ENCODE measurements at regions not wholly inside any gene's neighbourhood (a gene's known extent, or its start where the extent isn't known, plus 50 kb on each side); places are given as distances from the start of the nearest gene placed in this dataset.
"Not testable (repeated sequence)": the region's sequence is repeated elsewhere in the genome, so short reads cannot be mapped to it uniquely, and the experiment has no call there.

DNA sequence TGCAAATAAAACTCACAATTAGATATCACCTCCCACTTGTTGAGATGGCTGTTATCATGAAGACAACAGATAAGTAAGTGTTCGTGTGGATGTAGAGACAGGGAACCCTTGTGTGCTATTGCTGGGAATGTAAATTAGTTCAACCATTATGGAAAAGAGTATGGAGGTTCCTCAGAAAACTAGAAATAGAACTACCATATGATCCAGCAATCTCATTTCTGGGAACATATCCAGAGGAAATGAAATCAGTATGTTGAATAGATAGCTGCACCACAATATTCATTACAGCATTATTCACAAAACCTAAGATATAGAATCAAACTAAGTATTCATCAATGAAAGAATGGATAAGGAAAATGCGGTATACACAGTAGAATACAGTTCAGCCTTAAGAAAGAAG is 418.7 kb upstream of the CNTN6 start:
- no peak for DNase-seq

DNA sequence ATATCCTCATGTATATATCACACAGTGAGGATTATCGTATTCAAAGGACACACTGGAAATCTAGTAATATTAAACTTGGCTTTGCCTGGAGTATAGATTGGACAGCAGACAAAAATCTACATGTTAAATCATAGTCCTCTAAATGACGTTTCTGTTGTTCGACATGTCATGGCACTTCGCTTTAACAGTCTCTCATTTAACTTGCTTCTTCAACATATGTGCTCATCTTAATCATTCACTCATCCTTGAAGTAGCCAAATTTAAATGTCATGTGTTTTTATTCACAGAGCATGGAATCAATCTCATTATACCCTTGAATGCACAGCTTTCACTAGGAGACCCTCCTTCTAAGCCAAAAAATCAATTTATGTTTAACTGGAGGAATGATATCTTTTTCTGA is 417.0 kb upstream of the CNTN6 start:
- no peak for DNase-seq

DNA sequence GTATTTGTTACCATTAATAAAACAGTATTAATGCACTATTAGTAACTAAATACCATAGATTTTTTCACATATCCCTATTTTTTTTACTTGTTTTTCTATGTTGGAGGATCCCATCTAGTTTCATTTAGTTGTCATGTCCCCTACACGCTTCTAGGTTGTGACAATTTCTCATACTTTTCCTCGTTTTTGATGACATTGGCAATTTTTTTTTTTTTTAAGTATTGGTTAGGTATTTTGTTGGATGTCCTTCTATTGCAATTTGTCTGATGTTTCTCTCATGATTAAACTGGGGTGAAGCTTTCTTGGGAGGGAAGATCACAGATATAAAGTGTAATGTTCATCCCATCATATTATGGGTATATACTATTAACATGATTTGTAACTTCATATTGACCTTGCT is 409.1 kb upstream of the CNTN6 start:
- DNase-seq = no peak

DNA sequence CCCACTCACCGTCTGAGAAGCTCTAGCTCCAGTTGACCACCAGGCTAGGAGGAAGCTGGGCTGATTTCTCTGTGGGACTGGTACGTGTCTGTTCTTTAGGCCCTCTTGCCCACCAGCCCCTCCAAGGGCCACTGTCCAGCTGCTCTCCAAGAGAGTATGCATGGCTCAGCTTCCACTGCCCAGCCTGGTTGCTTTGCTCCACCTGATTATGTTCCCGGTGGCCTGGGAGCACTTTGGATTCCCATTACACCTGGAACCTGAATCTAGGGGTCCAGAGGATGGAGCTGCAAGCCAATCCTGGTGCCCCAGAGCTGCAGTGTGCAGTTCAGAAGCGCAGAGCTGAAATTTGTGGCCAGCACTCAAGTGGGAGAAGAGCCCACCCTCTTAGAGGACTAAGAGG is 402.1 kb upstream of the CNTN6 start:
- DNase-seq = no peak

DNA sequence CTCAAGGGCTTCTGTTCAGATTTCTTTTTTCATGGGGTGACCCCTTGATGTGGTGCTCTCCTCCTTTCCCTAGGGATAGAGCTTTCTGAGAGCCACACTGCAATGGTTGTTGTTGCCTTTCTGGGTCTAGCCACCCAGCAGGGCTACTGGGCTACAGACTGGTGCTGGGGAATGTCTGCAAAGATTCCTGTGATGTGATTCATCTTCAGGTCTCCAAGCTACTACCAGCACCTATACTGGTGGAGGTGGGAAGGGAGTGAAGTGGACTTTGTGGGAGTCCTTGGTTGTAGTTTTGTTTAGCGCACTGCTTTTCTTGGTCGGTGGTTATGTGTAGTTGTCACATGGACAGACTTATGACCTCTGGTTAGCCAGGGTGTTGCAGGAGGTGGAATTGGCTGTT is 392.3 kb upstream of the CNTN6 start:
- no peak for DNase-seq

DNA sequence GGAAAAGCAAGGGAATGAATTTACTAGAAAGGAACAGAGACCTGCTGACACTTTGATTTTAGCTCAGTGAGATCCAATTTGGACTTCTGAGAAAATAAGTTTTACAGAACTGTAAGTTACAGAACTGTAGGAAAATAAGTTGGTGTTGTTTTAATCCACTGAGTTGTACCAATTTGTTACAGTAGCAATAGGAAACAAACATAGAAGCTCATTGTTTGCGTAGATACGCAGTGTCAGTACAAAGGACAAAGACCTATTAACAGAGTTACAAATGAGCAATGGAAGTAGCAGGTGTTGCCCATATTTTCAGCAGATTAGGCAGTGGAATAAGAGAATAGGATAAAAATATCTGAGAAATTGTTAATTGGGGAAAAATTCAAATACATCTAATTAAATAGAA is 385.8 kb upstream of the CNTN6 start:
- DNase-seq = no peak

DNA sequence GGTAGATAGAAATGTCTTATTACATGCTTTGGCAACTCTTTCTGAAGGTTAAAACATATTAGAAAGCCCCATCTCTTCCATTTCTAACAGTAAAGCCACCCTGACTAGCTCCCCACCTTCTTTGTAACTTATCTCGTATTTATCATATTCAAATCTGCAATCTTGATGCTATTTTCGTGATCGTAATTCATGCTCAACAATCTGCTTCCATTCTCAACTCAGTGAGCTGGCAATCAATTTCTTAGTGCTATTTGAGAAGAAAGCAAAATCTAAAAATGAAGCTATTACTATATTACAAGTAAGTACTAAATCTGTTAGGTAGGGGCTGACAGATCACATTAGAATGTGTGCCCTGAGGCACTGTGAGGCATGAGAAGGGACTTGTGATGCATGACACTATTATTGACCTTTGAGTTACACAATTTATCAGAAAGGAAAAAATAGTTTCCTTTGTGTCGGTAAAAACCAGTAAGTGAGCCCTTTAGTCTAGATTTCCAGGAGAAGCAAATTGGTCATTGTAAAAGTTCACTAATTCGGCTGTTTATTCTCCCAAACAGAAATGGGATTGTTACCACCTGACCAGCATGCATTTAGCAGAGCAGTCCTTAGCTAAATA is 379.7 kb upstream of the CNTN6 start:
- no peak for DNase-seq

DNA sequence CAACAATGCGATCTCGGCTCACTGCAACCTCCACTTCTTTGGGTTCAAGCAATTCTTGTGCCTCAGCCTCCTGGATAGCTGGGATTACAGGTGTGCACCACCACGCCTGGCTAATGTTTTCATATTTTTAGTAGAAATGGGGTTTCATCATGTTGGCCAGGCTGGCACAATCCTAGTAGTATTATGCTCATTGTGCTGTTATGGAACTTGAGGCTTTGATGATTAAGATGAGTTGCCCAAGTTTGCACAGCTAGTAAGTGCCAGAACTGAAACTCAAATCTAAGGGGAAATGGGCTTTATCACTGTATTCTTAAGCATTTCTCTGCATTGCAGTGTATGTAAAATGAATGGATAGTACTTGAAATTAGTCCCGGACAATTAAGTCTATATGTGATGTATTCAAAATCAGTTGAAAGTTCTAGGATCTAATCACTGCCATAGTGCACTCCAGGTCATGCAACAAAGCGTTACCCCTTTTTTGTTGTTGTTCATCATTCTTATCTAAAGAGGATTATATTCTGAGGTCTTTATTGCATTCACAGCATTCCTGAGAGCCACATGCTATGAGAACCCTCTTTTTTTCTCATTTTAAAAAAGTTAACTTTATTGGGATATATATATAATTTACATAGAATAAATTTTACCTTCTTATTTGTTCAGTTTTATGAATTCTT is 378.7 kb upstream of the CNTN6 start:
- DNase-seq = no peak

DNA sequence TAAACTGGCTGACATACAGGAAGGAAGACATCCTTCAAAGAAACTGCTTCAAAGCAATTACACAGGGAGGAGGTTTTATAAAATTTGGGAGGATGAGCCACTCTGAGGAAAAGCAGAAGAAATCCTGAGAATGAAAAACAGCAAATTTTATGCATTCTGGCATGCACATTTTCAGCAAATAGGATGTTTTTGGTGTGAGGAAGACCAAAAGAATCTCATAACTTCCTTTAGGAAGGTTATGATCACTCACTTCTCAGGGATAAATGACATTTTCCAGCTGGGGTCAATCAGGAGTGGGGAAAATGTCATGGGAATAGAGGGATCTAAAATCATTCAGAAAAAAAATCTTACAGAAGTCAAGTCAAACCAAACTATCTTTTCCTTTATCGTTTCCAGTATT is 371.7 kb upstream of the CNTN6 start:
- DNase-seq = no peak

DNA sequence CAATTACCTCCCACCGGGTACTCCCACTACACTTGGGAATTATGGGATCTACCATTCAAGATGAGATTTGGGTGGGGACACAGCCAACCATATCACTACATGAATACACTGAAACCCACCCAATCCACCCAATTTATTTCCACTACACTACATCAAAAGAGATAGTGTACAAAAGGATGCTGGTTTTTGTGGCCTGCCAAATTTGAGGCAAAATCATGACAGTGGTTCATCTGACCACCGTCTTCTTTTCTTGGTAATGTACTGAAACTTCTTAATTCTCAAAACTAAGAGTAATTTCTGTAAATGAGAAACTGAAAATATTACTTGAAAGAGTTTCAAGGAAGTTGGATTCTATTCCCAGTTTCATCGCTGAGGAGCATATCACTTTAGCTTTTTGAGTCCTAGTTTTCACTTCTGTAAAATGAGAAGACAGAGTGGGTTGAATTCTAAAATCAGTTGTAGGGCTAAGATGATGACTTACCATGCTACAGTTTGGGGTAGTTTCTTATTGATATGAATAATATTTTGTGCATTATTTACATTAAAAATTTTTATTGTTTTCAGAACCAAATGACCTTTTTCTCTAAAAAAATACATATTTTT is 360.4 kb upstream of the CNTN6 start:
- no peak for DNase-seq

DNA sequence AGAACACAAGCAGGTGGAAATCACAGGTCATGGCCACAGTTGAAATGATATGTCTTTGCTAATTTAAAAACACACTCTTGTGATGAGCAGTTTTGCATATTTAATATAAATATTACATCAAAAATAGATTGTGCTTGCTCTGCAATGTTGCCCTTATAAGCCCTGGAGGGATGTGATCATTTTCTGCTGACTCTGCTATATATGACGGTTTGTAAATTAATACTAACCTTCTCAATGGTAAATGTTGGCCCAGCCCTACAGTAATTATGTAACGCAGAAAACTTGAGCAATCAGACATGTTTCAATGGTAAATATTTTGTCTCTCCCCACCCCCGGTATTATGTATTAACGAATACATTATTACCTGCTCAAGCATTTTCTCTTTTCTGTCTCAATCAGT is 359.5 kb upstream of the CNTN6 start:
- no peak for DNase-seq

DNA sequence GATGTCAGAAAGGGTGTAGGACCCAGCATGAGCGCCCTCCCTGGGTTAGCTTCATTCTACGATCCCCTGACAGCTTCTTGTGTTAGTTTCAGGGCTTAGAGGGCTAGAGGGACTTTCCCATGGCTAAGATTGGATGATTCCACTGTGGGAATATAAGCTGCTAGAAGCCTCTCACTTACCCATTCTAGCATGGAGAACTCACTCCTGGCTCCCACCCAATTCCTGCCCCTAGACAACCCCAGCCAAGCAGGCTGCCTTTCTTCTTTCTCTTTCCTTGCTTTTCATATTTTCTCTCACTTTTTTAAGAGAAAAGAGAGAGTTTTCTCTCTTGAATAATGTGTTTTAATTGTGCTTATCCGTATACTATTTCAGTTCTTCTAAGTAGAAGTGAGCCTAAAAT is 335.1 kb upstream of the CNTN6 start:
- DNase-seq = no peak

DNA sequence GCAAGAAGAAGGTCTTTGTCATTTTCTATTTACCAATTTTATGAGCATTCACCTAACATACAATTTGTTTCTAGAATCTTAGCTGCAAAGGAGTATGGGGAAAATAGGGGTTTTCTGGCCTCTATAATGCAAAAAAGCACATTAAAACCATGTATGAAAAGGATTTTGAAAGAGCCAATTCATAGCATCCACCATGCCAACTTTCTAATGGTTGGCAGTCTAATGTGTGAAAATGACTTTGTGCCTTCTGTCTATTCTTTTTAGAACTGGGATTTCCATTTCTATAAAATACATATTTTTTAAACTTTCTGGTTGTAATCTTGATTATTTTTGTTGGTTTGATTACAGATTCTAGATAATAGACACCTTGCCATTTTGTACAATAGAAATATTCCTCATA is 333.7 kb upstream of the CNTN6 start:
- DNase-seq = no peak

DNA sequence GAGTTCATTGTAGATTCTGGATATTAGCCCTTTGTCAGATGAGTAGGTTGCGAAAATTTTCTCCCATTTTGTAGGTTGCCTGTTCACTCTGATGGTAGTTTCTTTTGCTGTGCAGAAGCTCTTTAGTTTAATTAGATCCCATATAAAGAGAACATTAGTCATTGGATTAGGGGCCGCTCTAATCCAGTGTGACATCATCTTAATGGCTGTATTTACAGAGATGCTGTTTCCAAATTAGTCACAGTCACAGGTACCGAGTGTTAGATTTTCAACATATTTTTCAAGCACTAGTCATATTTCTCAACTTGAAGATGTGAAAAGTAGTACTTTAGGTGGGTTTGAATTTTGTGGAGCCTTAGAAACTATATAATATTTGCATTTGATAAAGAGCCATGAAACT is 319.4 kb upstream of the CNTN6 start:
- DNase-seq = not testable (repeated sequence)

DNA sequence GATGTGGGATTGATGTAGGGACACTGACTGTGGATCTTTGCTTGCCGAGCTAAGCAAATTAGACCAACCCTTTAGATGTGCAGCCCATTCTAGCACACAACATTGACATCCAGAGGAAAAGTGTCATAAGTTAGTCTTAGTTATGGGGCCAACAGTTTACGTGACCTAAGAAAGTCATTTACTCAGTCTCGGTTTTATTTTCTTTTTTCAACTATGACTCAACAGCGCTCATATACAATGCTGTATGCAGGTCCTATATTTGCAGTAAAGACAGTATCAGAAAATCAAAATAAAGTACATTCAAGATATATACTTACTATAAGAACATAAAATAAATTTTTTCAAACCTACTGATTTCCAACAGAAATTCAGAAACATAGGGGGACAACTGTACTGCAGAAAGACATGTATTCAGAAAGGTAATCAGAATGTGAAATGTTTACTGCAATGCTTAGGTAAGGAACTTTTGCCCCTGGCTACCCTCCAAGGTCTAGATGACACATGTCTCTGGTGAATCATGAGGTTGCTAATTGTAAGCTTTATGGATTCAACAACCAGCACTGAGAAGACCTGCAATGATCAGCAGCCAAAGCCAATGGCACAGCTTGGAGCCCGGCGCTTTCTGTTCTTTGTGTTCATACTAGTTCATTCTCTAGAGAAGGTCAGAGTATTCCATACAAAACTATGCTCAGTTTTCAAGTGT is 317.5 kb upstream of the CNTN6 start:
- no peak for DNase-seq

DNA sequence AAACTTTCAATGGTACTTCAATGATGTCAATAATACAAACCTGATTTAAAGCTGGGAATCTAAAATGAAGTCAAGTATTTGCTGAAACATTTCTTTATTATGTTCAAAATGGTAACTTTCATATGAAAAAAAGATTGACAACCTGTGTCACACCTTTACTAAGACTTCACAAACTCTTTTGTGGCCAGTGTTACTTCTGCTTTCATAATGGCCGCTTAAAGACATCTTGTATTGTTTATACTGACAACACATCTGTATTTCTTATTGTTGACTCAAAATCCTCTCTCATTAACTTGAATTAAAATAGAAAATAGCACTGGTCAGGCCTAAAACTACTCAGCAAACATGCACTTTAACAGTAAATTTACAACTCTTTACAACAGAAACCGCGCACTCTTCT is 312.3 kb upstream of the CNTN6 start:
- DNase-seq = no peak

DNA sequence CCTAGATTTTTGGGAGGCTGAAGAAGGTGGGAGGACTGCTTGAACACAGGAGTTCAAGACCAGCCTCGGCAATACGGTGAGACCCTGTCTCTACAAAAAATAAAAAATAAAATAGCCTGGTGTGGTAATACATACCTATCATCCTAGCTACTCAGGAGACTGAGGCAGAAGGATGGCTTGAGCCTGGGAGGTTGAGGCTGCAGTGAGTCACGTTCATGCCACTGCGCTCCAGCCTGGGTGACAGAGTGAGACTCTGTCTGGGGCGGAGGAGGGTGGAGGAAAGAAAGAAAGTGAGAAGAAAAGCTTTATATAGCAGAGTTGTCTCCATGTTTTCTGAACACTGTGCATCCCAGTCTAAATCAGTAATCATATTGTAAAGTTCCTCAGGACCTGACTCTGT is 301.4 kb upstream of the CNTN6 start:
- DNase-seq = no peak

DNA sequence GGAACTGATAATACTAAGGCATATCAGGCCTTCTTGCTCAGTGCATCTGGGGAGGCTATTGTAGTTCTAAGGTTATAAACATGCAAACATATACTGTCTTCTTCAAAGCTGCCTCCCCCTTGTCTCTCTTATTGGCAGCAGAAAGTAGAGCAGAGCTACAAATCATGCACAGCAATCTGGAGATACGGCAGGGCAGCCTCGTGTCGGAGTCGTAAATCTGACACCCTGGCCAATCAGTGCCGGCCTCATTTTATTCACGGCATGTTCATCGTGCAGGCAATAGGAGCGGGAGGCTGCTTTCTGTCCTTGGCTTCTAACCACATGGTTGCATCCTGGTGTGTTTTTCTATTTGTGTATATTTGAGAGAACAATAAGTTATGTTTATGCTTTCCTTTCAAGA is 300.2 kb upstream of the CNTN6 start:
- DNase-seq = no peak

DNA sequence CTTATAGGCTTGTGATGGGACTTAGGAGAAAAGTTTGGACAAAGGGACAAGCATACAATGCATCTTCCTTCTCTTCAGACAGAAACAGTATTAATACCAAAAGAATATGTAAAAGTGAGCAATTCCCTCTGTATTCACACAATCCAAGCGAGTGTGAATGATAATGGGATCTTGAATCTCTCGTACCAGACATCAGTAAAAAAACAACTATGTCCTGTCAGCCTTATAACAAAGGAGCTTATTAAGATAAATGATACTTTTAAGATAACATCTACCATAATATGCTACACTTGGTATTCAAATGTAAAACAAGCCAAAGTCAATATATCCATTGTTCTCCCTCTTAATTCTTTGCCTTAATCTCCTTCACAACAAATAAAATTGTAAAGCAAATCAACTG is 288.6 kb upstream of the CNTN6 start:
- DNase-seq = no peak

DNA sequence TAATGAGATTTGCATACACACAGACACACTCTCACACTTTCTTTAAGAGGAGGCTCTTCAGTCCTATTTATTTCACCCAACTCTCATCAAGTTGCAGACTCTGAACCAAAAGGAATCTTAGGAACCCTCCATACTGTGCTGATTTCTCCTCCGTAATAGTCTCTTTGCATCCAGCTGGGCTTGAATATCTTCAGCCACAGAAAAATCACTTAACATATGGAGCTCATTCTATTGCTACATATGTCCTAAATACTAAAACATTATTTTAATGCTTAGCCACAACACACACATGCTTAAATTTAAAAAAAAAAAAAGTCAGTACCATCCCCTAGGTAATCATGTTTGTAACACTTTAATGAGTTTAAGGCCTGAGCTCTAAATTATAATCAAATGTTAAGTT is 287.5 kb upstream of the CNTN6 start:
- no peak for DNase-seq

DNA sequence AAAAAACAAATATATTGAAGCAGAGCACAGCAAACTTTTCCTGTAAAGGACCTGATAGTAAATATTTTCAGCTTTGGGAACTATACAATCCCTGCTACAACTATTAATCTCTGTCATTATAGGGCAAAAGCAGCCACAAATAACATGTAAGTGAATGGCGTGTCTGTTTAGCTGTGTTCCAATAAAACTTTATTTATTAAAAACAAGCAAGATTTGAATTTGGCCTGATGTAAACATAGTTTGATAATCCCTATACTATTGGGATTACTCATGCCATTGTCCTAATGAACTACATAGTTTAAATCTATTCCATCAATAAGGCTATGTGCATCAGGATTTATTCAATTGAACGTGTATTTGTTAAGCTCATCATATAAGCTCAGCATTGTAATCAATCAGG is 286.8 kb upstream of the CNTN6 start:
- DNase-seq = no peak

DNA sequence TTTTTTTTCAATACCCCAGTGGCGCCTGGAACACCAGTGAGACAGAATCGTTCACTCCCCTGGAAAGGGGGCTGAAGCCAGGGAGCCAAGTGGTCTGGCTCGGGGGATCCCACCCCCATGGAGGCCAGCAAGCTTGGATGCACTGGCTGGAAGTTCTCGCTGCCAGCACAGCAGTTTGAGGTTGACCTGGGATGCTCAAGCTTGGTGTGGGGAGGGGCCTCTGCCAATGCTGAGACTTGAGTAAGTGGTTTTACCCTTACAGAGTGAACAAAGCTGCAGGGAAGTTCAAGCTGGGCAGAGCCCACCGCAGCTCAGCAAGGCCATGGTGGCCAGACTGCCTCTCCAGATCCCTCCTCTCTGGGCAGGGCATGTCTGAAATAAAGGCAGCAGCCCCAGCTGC is 276.2 kb upstream of the CNTN6 start:
- no peak for DNase-seq

DNA sequence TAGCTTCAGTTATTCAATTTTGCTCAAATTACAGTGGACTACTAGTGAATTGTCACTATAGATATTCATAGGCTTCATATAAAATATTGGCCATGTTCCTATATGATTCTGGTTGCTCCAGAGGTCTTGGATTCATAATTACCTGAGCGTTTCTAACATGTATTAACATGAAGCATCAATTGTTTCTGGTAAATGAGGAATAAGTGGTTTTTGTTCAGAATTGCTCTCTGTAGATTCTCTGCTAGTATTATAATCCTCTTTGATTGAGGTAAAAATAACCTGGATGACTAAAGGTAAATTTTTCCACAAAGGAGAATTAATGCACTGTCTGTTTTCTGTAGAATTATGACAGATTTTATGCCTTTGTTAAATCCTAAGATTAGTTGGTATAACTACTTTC is 258.1 kb upstream of the CNTN6 start:
- no peak for DNase-seq

DNA sequence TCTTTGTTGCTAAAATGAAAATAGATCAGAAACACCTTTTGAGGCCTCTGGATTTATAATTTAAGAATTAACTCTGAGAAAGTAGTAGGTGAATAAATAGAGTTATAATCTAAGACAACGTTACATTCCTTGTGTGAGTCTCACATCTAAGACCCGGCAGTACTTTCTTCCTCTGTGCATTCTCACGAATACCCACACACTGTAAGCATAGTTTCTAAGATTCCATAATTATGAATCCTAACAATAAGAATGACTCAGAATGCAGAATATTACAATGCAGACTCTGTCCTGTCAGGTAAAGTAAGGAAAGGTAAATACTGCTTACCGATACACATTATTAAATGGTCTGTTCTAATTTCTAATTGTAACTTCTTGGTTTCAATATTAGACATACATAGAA is 257.7 kb upstream of the CNTN6 start:
- DNase-seq = no peak
